ENCODE measurements at regions not wholly inside any gene's neighbourhood (a gene's known extent, or its start where the extent isn't known, plus 50 kb on each side); places are given as distances from the start of the nearest gene placed in this dataset.
A peak's percentile ranks its signal among the peaks of the same experiment; 100 is the strongest.
"Not testable (repeated sequence)": the region's sequence is repeated elsewhere in the genome, so short reads cannot be mapped to it uniquely, and the experiment has no call there.

DNA sequence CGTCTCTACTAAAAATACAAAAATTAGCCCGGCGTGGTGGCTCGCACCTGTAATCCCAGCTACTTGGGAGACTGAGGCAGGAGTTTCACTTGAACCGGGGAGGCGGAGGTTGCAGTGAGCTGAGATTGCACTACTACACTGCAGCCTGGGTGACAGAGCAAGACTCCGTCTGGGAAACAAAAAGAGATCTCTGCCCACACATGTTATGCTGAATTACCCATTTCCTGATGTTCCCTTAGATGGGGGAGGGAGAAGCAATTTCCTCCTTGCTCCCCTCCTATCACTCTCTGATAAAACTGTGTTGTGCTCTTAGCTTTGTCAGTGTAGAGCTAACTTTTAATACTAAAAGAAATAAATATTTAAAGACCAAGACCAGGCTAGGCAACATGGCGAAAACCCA is 102.5 kb downstream of the LARP7 start:
- no peak for DNase-seq (ENCODE audit: low read depth in 4 of 6, low spot score in 6 of 6)
- Histone ChIP-seq H3K27me3 (ENCODE audit: control insufficient read depth, insufficient read depth, low read length) (no peaks in the 10 kb centered on the region), H3K4me1 (ENCODE audit: control insufficient read depth, insufficient read depth, low read length) (no peaks in the 10 kb centered on the region), H3K36me3 (ENCODE audit: control insufficient read depth, insufficient read depth, low read length) (no peaks in the 10 kb centered on the region), H3K9me3 (ENCODE audit: control insufficient read depth, insufficient read depth, low read length) (no peaks in the 10 kb centered on the region), H3K27ac (ENCODE audit: low read depth, low read length) (no peak overlapping the region), H3K4me3 (ENCODE audit: low read depth, low read length) (no peak overlapping the region)
- 100% methylated on average over 1 of the region's 8 CpGs for WGBS (ENCODE audit: insufficient coverage)

GRCh38 chr4:112747036-112747435 is 110.1 kb downstream of the LARP7 start:
- H3K27ac ChIP-seq (ENCODE audit: low read depth, low read length) = no peak overlapping the region

DNA sequence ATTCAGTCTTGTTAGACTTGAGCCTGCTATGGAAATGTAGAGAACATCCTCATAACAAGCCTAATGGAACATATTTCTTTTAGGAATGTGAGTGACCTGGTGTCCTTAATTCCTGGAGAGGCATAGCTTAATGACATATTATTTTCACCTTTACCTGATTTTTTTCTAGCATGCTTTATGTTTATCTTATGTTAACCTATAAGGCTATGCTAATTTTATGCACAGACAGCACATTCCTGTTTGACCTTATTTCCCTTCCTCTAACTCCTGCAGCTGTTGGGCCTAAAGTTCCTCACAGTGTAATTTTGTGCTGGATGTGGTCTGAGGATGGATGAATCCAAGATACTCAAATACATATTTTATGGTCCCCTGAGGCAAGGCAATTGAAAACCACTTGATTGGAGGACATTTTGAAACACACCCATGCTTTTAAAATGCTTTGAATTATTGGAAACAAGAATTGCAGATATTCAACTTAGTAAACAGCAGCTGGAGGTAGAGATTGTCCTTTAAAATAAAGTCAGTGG is 111.5 kb downstream of the LARP7 start:
- Histone ChIP-seq H3K4me1 (ENCODE audit: control insufficient read depth, insufficient read depth, low read length) (no peaks in the 10 kb centered on the region), H3K9me3 (ENCODE audit: control insufficient read depth, insufficient read depth, low read length) (no peaks in the 10 kb centered on the region), H3K27me3 (ENCODE audit: control insufficient read depth, insufficient read depth, low read length) (no peaks in the 10 kb centered on the region), H3K27ac (ENCODE audit: low read depth, low read length) (no peak overlapping the region), H3K36me3 (ENCODE audit: control insufficient read depth, insufficient read depth, low read length) (peaks cover 2% of the 10 kb centered on the region), H3K4me3 (ENCODE audit: low read depth, low read length) (no peak overlapping the region)
- no peak for DNase-seq (ENCODE audit: low read depth in 4 of 6, low spot score in 6 of 6)

More at GRCh38 chr4:112747036-112747435, 110.1 kb downstream of the LARP7 start:
- WGBS (ENCODE audit: insufficient coverage) = no CpG with 5 or more reads among the region's 1 CpG
- H3K4me1 ChIP-seq (ENCODE audit: control insufficient read depth, insufficient read depth, low read length) = no peaks in the 10 kb centered on the region
- H3K4me3 ChIP-seq (ENCODE audit: low read depth, low read length) = no peak overlapping the region
- DNase-seq (ENCODE audit: low read depth in 4 of 6, low spot score in 6 of 6) = peak in 1 of 6 donors; percentile 18
- H3K36me3 ChIP-seq (ENCODE audit: control insufficient read depth, insufficient read depth, low read length) = peaks cover 2% of the 10 kb centered on the region
- no peaks in the 10 kb centered on the region for H3K9me3 ChIP-seq (ENCODE audit: control insufficient read depth, insufficient read depth, low read length)
- no peaks in the 10 kb centered on the region for H3K27me3 ChIP-seq (ENCODE audit: control insufficient read depth, insufficient read depth, low read length)

DNA sequence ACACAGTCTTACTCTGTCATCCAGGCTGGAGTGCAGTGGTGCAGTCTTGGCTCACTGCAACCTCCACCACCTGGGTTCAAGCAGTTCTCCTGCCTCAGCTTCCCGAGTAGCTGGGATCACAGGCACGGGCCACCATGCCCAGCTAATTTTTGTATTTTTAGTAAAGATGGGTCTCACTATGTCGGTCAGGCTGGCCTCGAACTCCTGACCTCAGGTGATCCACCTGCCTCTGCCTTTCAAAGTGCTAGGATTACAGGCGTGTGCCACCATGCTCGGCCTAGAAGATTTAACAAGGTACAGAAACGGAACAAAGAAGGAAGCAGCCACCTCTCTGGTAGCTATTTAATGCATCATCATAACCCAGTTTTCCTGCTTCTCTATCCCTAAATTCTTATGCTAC is 113.8 kb downstream of the LARP7 start:
- H3K27me3 ChIP-seq (ENCODE audit: control insufficient read depth, insufficient read depth, low read length); H3K4me1 ChIP-seq (ENCODE audit: control insufficient read depth, insufficient read depth, low read length); H3K9me3 ChIP-seq (ENCODE audit: control insufficient read depth, insufficient read depth, low read length); H3K4me3 ChIP-seq (ENCODE audit: low read depth, low read length); H3K27ac ChIP-seq (ENCODE audit: low read depth, low read length); H3K36me3 ChIP-seq (ENCODE audit: control insufficient read depth, insufficient read depth, low read length); DNase-seq (ENCODE audit: low read depth in 4 of 6, low spot score in 6 of 6): not testable (repeated sequence)
- 87% methylated on average over 3 of the region's 7 CpGs for WGBS (ENCODE audit: insufficient coverage)

DNA sequence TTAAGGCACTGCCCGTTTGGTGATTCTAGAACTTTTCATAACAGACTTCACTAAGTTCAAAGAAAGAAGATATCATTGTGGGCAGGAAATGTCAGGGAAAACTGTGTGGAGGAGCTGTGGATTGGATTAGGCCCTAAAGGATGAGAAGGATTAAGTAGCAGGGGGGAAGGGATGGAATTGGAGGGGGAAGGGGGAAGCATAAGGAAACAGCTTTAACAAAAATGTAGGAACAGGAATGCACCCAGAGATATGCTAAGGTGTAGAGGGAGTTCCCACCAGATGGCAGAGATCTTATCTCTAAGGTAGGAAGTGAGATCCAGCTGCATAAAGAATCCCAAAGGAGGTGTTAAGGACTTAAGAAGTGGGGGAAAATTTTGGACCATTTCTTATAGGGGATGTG is 114.5 kb downstream of the LARP7 start:
- WGBS (ENCODE audit: insufficient coverage) = 80% methylated on average over 1 of the region's 1 CpG
- no peaks in the 10 kb centered on the region for H3K4me1 ChIP-seq (ENCODE audit: control insufficient read depth, insufficient read depth, low read length)
- no peaks in the 10 kb centered on the region for H3K27me3 ChIP-seq (ENCODE audit: control insufficient read depth, insufficient read depth, low read length)
- H3K36me3 ChIP-seq (ENCODE audit: control insufficient read depth, insufficient read depth, low read length) = peaks cover 2% of the 10 kb centered on the region
- H3K27ac ChIP-seq (ENCODE audit: low read depth, low read length) = no peak overlapping the region
- no peak overlapping the region for H3K4me3 ChIP-seq (ENCODE audit: low read depth, low read length)
- H3K9me3 ChIP-seq (ENCODE audit: control insufficient read depth, insufficient read depth, low read length) = no peaks in the 10 kb centered on the region
- DNase-seq (ENCODE audit: low read depth in 4 of 6, low spot score in 6 of 6) = no peak

DNA sequence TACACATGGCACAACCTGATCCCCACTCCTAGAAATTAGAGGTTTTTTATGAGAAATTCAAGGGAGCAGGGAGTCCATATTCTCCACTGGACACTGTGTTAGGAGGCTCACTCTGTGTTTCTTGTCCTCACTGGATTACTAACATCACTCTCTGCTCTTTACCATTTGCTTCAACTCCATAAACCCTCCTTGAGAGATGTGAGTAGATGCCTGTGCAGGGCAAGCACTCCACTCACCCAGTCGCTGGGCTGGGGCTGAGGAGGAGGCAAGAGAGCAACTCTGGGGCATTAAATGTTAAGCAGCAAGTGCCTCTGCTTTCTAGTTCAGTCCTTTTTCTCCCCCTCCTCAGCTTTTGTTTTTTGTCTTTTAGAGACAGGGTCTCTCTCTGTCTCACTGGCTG is 115.1 kb downstream of the LARP7 start:
- Histone ChIP-seq H3K27ac (ENCODE audit: low read depth, low read length) (no peak overlapping the region), H3K4me1 (ENCODE audit: control insufficient read depth, insufficient read depth, low read length) (no peaks in the 10 kb centered on the region), H3K36me3 (ENCODE audit: control insufficient read depth, insufficient read depth, low read length) (peaks cover 2% of the 10 kb centered on the region), H3K4me3 (ENCODE audit: low read depth, low read length) (no peak overlapping the region), H3K9me3 (ENCODE audit: control insufficient read depth, insufficient read depth, low read length) (no peaks in the 10 kb centered on the region), H3K27me3 (ENCODE audit: control insufficient read depth, insufficient read depth, low read length) (no peaks in the 10 kb centered on the region)
- WGBS (ENCODE audit: insufficient coverage) = 50% methylated on average over 1 of the region's 1 CpG
- DNase-seq (ENCODE audit: low read depth in 4 of 6, low spot score in 6 of 6) = no peak

DNA sequence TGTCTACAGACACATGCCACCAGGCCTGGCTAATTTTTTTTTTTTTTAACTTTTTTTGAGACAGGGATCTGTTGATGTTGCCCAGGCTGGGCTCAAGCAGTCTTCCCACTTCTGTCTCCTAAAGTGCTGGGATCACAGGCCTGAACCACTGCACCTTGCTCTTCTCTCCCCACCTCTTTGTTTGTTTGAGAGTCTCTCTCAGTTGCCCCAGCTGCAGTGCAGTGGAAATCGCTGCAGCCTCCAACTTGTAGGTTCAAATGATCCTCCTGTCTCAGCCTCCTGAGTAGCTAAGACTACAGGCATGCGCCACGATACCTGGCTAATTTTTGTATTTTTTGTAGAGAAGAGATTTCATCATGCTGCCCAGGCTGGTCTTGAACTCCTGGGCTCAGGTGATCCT is 115.6 kb downstream of the LARP7 start:
- Histone ChIP-seq H3K27me3 (ENCODE audit: control insufficient read depth, insufficient read depth, low read length) (no peaks in the 10 kb centered on the region), H3K36me3 (ENCODE audit: control insufficient read depth, insufficient read depth, low read length) (peaks cover 2% of the 10 kb centered on the region), H3K9me3 (ENCODE audit: control insufficient read depth, insufficient read depth, low read length) (no peaks in the 10 kb centered on the region), H3K4me1 (ENCODE audit: control insufficient read depth, insufficient read depth, low read length) (no peaks in the 10 kb centered on the region), H3K27ac (ENCODE audit: low read depth, low read length) (no peak overlapping the region), H3K4me3 (ENCODE audit: low read depth, low read length) (no peak overlapping the region)
- no peak for DNase-seq (ENCODE audit: low read depth in 4 of 6, low spot score in 6 of 6)
- WGBS (ENCODE audit: insufficient coverage) = 100% methylated on average over 3 of the region's 3 CpGs

- no peaks in the 10 kb centered on the region for H3K4me1 ChIP-seq (ENCODE audit: control insufficient read depth, insufficient read depth, low read length)
- H3K27me3 ChIP-seq (ENCODE audit: control insufficient read depth, insufficient read depth, low read length) = no peaks in the 10 kb centered on the region
- no peak for DNase-seq (ENCODE audit: low read depth in 4 of 6, low spot score in 6 of 6)
- no peak overlapping the region for H3K27ac ChIP-seq (ENCODE audit: low read depth, low read length)
- H3K36me3 ChIP-seq (ENCODE audit: control insufficient read depth, insufficient read depth, low read length) = peaks cover 2% of the 10 kb centered on the region
- no peaks in the 10 kb centered on the region for H3K9me3 ChIP-seq (ENCODE audit: control insufficient read depth, insufficient read depth, low read length)
- H3K4me3 ChIP-seq (ENCODE audit: low read depth, low read length) = no peak overlapping the region
- WGBS (ENCODE audit: insufficient coverage) = 100% methylated on average over 1 of the region's 3 CpGs
Observed at GRCh38 chr4:112753333-112753732, 116.4 kb downstream of the LARP7 start.

- H3K9me3 ChIP-seq (ENCODE audit: control insufficient read depth, insufficient read depth, low read length) = no peaks in the 10 kb centered on the region
- WGBS (ENCODE audit: insufficient coverage) = no CpG with 5 or more reads among the region's 4 CpGs
- H3K27ac ChIP-seq (ENCODE audit: low read depth, low read length) = no peak overlapping the region
- no peaks in the 10 kb centered on the region for H3K27me3 ChIP-seq (ENCODE audit: control insufficient read depth, insufficient read depth, low read length)
- no peak overlapping the region for H3K4me3 ChIP-seq (ENCODE audit: low read depth, low read length)
- DNase-seq (ENCODE audit: low read depth in 4 of 6, low spot score in 6 of 6) = no peak
- H3K36me3 ChIP-seq (ENCODE audit: control insufficient read depth, insufficient read depth, low read length) = no peaks in the 10 kb centered on the region
- H3K4me1 ChIP-seq (ENCODE audit: control insufficient read depth, insufficient read depth, low read length) = no peaks in the 10 kb centered on the region
Observed at GRCh38 chr4:112759313-112759712, 122.4 kb downstream of the LARP7 start.

DNA sequence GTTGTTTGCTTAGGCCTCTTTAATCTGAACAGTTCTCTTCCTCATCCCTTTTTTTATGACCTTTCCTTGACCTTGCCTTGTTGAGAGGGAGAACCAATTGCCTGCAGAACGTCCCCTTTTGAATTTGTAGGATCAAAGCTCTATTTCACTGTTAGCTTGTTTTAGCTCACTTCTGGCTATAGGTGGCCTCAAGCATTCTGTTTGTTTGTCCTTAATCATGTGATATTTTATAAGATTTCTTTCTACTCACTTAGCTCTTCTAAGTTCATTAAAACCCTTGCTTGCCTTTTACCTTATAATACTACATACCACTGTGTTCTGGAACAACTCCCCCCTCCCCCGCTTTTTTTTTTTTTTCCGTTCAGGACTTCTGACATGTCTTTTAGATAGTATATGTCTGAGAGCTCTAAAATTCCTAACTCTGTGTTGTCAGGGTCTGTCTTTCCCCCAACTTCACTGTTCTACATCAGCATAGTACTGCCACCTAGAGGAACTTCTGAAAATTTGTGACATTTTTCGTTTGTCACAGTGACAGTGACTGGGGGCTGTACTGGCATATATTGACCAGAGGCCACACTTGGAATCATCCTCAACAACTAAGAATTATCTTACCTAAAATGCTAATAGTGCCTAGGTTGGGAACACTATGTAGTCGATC is 128.5 kb downstream of the LARP7 start:
- DNase-seq (ENCODE audit: low read depth in 4 of 6, low spot score in 6 of 6) = peak in 3 of 6 donors; percentile 9 to 68 (median 44)
- no peaks in the 10 kb centered on the region for H3K9me3 ChIP-seq (ENCODE audit: control insufficient read depth, insufficient read depth, low read length)
- no peaks in the 10 kb centered on the region for H3K4me1 ChIP-seq (ENCODE audit: control insufficient read depth, insufficient read depth, low read length)
- no peaks in the 10 kb centered on the region for H3K27me3 ChIP-seq (ENCODE audit: control insufficient read depth, insufficient read depth, low read length)
- no peak overlapping the region for H3K27ac ChIP-seq (ENCODE audit: low read depth, low read length)
- H3K36me3 ChIP-seq (ENCODE audit: control insufficient read depth, insufficient read depth, low read length) = no peaks in the 10 kb centered on the region
- WGBS (ENCODE audit: insufficient coverage) = no CpG with 5 or more reads among the region's 5 CpGs
- no peak overlapping the region for H3K4me3 ChIP-seq (ENCODE audit: low read depth, low read length)
